Uterus (tissue), 3 donors: ENCODE measurements at regions not wholly inside any gene's neighbourhood (a gene's known extent, or its start where the extent isn't known, plus 50 kb on each side); places are given as distances from the start of the nearest gene placed in this dataset.

Source experiments
- DNase-seq, 2 donors: peaks; one replicate each; pipeline ENCODE4 v3.0.0-alpha.2; 2019 to 2020
- H3K27ac ChIP-seq, 2 donors: fragments of 200-600 bp; sonication (generic); 1 replicate in 1 of 2; 2 replicates in 1 of 2; pipeline ENCODE4 v1.5.1; 2016 to 2018
- H3K27me3 ChIP-seq, 2 donors: fragments of 200-600 bp; sonication (generic); one replicate each; pipeline ENCODE4 v1.5.1; 2018 to 2019; ENCODE audit warnings: control low read depth in 1 of 2
- H3K36me3 ChIP-seq, 2 donors: fragments of 200-600 bp; sonication (generic); one replicate each; pipeline ENCODE4 v1.5.1; 2019; ENCODE audit warnings: control low read depth in 1 of 2
- H3K4me1 ChIP-seq, 2 donors: fragments of 200-600 bp; sonication (generic); one replicate each; pipeline ENCODE4 v1.5.1; 2018 to 2019; ENCODE audit warnings: control low read depth in 1 of 2
- H3K4me3 ChIP-seq, 2 donors: fragments of 200-600 bp; sonication (generic); 1 replicate in 1 of 2; 2 replicates in 1 of 2; pipeline ENCODE4 v1.5.1; 2018 to 2019; ENCODE audit warnings: mild to moderate bottlenecking in 1 of 2
- H3K9me3 ChIP-seq, 2 donors: fragments of 200-600 bp; sonication (generic); one replicate each; pipeline ENCODE4 v1.5.1; 2019; ENCODE audit warnings: control low read depth in 1 of 2
- CTCF ChIP-seq, 4 experiments: fragments of 200-600 bp in 2 of 4; fragments of 450-650 bp in 2 of 4; sonication (generic) in 2 of 4; IDR thresholded peaks; one replicate each; pipeline ENCODE4 v1.5.1; 2016 to 2019; ENCODE audit warnings: antibody characterized with exemption in 4 of 4, mild to moderate bottlenecking in 2 of 4, moderate library complexity in 1 of 4
- POLR2A ChIP-seq, 2 donors: fragments of 450-650 bp; IDR thresholded peaks; one replicate each; pipeline ENCODE4 v1.6.1; 2016; ENCODE audit warnings: antibody characterized with exemption in 2 of 2, mild to moderate bottlenecking in 1 of 2, moderate library complexity in 1 of 2
- intact Hi-C: fragments of 100-400 bp; cut with DNase I; formaldehyde crosslinking; loops from one replicate; pipeline ENCODE4 v1.15.1; 2023; ENCODE audit warnings: low total_unique reads
- donor health status: DM: yes; HTN: yes; CAD: no.

GRCh38 chr9:108466304-108466703 lies 389.5 kb downstream of the ACTL7B start:
- Histone ChIP-seq H3K27me3 (no peaks in the 10 kb centered on the region), H3K4me3 (no peak overlapping the region), H3K27ac (no peak overlapping the region), H3K36me3 (no peaks in the 10 kb centered on the region), H3K9me3 (no peaks in the 10 kb centered on the region), H3K4me1 (peaks cover 0 to 6% of the 10 kb centered on the region in 2 donors)
- TF ChIP-seq CTCF (IDR thresholded peaks at IDR 0.05) = no peak
- TF ChIP-seq POLR2A (IDR thresholded peaks at IDR 0.05) = no peak
- no peak for DNase-seq
- intact Hi-C loops = no loop called here

- Histone ChIP-seq H3K36me3 (no peaks in the 10 kb centered on the region), H3K9me3 (no peaks in the 10 kb centered on the region), H3K4me3 (no peak overlapping the region), H3K27ac (no peak overlapping the region), H3K4me1 (peaks cover 0 to 6% of the 10 kb centered on the region in 2 donors), H3K27me3 (no peaks in the 10 kb centered on the region)
- intact Hi-C loops = no loop called here
- TF ChIP-seq POLR2A (IDR thresholded peaks at IDR 0.05) = no peak
- no peak for TF ChIP-seq CTCF (IDR thresholded peaks at IDR 0.05)
- DNase-seq = no peak
Measured at GRCh38 chr9:108463932-108464606, 391.7 kb downstream of the ACTL7B start.

- TF ChIP-seq POLR2A (IDR thresholded peaks at IDR 0.05) (no peak), CTCF (IDR thresholded peaks at IDR 0.05) (no peak)
- intact Hi-C loops = no loop called here
- Histone ChIP-seq H3K36me3 (no peaks in the 10 kb centered on the region), H3K27me3 (no peaks in the 10 kb centered on the region), H3K4me1 (no peaks in the 10 kb centered on the region), H3K27ac (no peak overlapping the region), H3K4me3 (no peak overlapping the region), H3K9me3 (no peaks in the 10 kb centered on the region)
- no peak for DNase-seq
Measured at GRCh38 chr9:108456903-108457302, 398.9 kb downstream of the ACTL7B start.

GRCh38 chr9:108445431-108446071 lies 410.2 kb downstream of the ACTL7B start:
- Histone ChIP-seq H3K4me3 (no peak overlapping the region), H3K27ac (peak overlapping the region in 1 of 2 donors; percentile 54), H3K9me3 (no peaks in the 10 kb centered on the region), H3K4me1 (peaks cover 0 to 3% of the 10 kb centered on the region in 2 donors), H3K27me3 (no peaks in the 10 kb centered on the region), H3K36me3 (no peaks in the 10 kb centered on the region)
- DNase-seq = no peak
- intact Hi-C loops = no loop called here
- TF ChIP-seq POLR2A (IDR thresholded peaks at IDR 0.05) = no peak
- no peak for TF ChIP-seq CTCF (IDR thresholded peaks at IDR 0.05)
